H9 (cell line): ENCODE measurements at regions not wholly inside any gene's neighbourhood (a gene's known extent, or its start where the extent isn't known, plus 50 kb on each side); places are given as distances from the start of the nearest gene placed in this dataset.

ENCODE experiments used
- DNase-seq: peaks from one replicate; pipeline ENCODE4 v3.0.0-alpha.2; 2017
- H2AFZ ChIP-seq: one replicate; pipeline ENCODE4 v1.6.1; 2013; ENCODE audit warnings: mild to moderate bottlenecking, low read length, control low read depth, moderate library complexity
- H2AK5ac ChIP-seq: 2 replicates; pipeline ENCODE4 v1.6.1; 2013; ENCODE audit warnings: low read length, control low read depth, mixed read lengths; ENCODE audit not compliant: insufficient read length
- H2BK120ac ChIP-seq: one replicate; pipeline ENCODE4 v1.6.1; 2013; ENCODE audit warnings: low read depth, mild to moderate bottlenecking, low read length, control low read depth, inconsistent platforms; ENCODE audit not compliant: poor library complexity, severe bottlenecking
- H2BK12ac ChIP-seq: 2 replicates; pipeline ENCODE4 v1.6.1; 2013; ENCODE audit warnings: low read length, control low read depth, mixed read lengths, low read depth; ENCODE audit not compliant: insufficient read length
- H2BK15ac ChIP-seq: 2 replicates; pipeline ENCODE4 v1.6.1; 2013; ENCODE audit warnings: low read depth, low read length, control low read depth
- H2BK20ac ChIP-seq: one replicate; pipeline ENCODE4 v1.6.1; 2013; ENCODE audit warnings: low read depth, mild to moderate bottlenecking, low read length, control low read depth, inconsistent platforms; ENCODE audit not compliant: poor library complexity, severe bottlenecking
- H2BK5ac ChIP-seq: 2 replicates; pipeline ENCODE4 v1.6.1; 2013; ENCODE audit warnings: low read length, control low read depth, mixed read lengths; ENCODE audit not compliant: insufficient read length
- H3K14ac ChIP-seq: 2 replicates; pipeline ENCODE4 v1.6.1; 2013; ENCODE audit warnings: low read length, control low read depth; ENCODE audit not compliant: insufficient read depth
- H3K18ac ChIP-seq: 2 replicates; pipeline ENCODE4 v1.6.1; 2013; ENCODE audit warnings: low read depth, mild to moderate bottlenecking, mixed read lengths, low read length, control low read depth; ENCODE audit not compliant: insufficient read length
- H3K23ac ChIP-seq: 2 replicates; pipeline ENCODE4 v1.6.1; 2013; ENCODE audit warnings: low read length, control low read depth, mixed read lengths, low read depth; ENCODE audit not compliant: insufficient read length
- H3K23me2 ChIP-seq: 2 replicates; pipeline ENCODE4 v1.6.1; 2013; ENCODE audit warnings: low read depth, mild to moderate bottlenecking, mixed read lengths, low read length, control low read depth; ENCODE audit not compliant: insufficient read length, poor library complexity, severe bottlenecking
- H3K27ac ChIP-seq: 2 replicates; pipeline ENCODE4 v1.5.1; 2013; ENCODE audit warnings: low read length, control low read depth, mixed read lengths, low read depth; ENCODE audit not compliant: insufficient read length
- H3K27me3 ChIP-seq: 2 replicates; pipeline ENCODE4 v1.6.1; 2013; ENCODE audit warnings: low read length, control low read depth, inconsistent platforms; ENCODE audit not compliant: insufficient read depth
- H3K4ac ChIP-seq: 2 replicates; pipeline ENCODE4 v1.6.1; 2013; ENCODE audit warnings: low read depth, mild to moderate bottlenecking, control low read depth, inconsistent platforms, low read length, moderate library complexity
- H3K4me1 ChIP-seq: 2 replicates; pipeline ENCODE4 v1.6.1; 2013; ENCODE audit warnings: low read length, control low read depth, inconsistent platforms; ENCODE audit not compliant: insufficient read depth
- H3K4me2 ChIP-seq: 2 replicates; pipeline ENCODE4 v1.6.1; 2013; ENCODE audit warnings: low read length, control low read depth, mixed read lengths; ENCODE audit not compliant: insufficient read length, insufficient read depth
- H3K56ac ChIP-seq: 2 replicates; pipeline ENCODE4 v1.6.1; 2013; ENCODE audit warnings: low read depth, mild to moderate bottlenecking, mixed read lengths, low read length, control low read depth; ENCODE audit not compliant: insufficient read length
- H3K79me1 ChIP-seq: 2 replicates; pipeline ENCODE4 v1.6.1; 2013; ENCODE audit warnings: low read depth, mild to moderate bottlenecking, moderate library complexity, low read length, control low read depth, inconsistent platforms; ENCODE audit not compliant: insufficient read depth, poor library complexity, severe bottlenecking
- H3K79me2 ChIP-seq: 2 replicates; pipeline ENCODE4 v1.6.1; 2013; ENCODE audit warnings: low read length, control low read depth, inconsistent platforms; ENCODE audit not compliant: insufficient read depth
- H3K9ac ChIP-seq: 2 replicates; pipeline ENCODE4 v1.6.1; 2013; ENCODE audit warnings: low read length, control low read depth, mixed read lengths; ENCODE audit not compliant: insufficient read length; ENCODE audit errors: extremely low read depth
- H3K9me3 ChIP-seq: one replicate; pipeline ENCODE4 v1.6.1; 2013; ENCODE audit warnings: low read depth, low read length, inconsistent platforms; ENCODE audit not compliant: control insufficient read depth
- H3T11ph ChIP-seq: one replicate; pipeline ENCODE4 v1.6.1; 2013; ENCODE audit warnings: mild to moderate bottlenecking, low read length, control low read depth, inconsistent platforms
- H4K20me1 ChIP-seq: one replicate; pipeline ENCODE4 v1.6.1; 2013; ENCODE audit not compliant: control insufficient read depth, insufficient read length, insufficient read depth
- H4K5ac ChIP-seq: 2 replicates; pipeline ENCODE4 v1.6.1; 2013; ENCODE audit warnings: low read depth, mild to moderate bottlenecking, mixed read lengths, low read length, control low read depth; ENCODE audit not compliant: insufficient read length
- H4K8ac ChIP-seq: replicated peaks from 2 replicates; pipeline ENCODE4 v1.6.1; 2013; ENCODE audit warnings: low read length, control low read depth, mixed read lengths, low read depth; ENCODE audit not compliant: insufficient read length
- H4K91ac ChIP-seq: 2 replicates; pipeline ENCODE4 v1.6.1; 2013; ENCODE audit warnings: low read depth, mild to moderate bottlenecking, moderate library complexity, mixed read lengths, low read length, control low read depth; ENCODE audit not compliant: insufficient read length
- H3K27ac Mint-ChIP-seq, 3 experiments: 2 replicates in 2 of 3; 3 replicates in 1 of 3; pipeline ENCODE4 v1.8.0; 2020 to 2021; ENCODE audit warnings: mixed read lengths in 3 of 3, mild to moderate bottlenecking in 1 of 3, moderate library complexity in 1 of 3
- H3K27me3 Mint-ChIP-seq: 2 replicates; pipeline ENCODE4 v1.8.0; 2021; ENCODE audit warnings: low read depth, mild to moderate bottlenecking, moderate library complexity, mixed read lengths
- H3K36me3 Mint-ChIP-seq, 3 experiments: 2 replicates in 2 of 3; 3 replicates in 1 of 3; pipeline ENCODE4 v1.8.0; 2020 to 2021; ENCODE audit warnings: low read depth in 3 of 3, mixed read lengths in 3 of 3; ENCODE audit not compliant: insufficient read depth in 1 of 3
- H3K4me1 Mint-ChIP-seq, 2 experiments: 2 replicates each; pipeline ENCODE4 v1.8.0; 2020; ENCODE audit warnings: mixed read lengths in 2 of 2
- H3K4me3 Mint-ChIP-seq, 2 experiments: 2 replicates in 1 of 2; 3 replicates in 1 of 2; pipeline ENCODE4 v1.8.0; 2020 to 2021; ENCODE audit warnings: mild to moderate bottlenecking in 2 of 2, mixed read lengths in 2 of 2, moderate library complexity in 1 of 2
- H3K9me3 Mint-ChIP-seq, 2 experiments: 2 replicates in 1 of 2; 3 replicates in 1 of 2; pipeline ENCODE4 v1.8.0; 2020; ENCODE audit warnings: mild to moderate bottlenecking in 2 of 2, mixed read lengths in 2 of 2, moderate library complexity in 1 of 2
- CTCF ChIP-seq: fragments of 200-600 bp; sonication (generic); conservative IDR thresholded peaks from 3 replicates; pipeline ENCODE4 v1.8.0; 2021; ENCODE audit warnings: antibody characterized with exemption, mild to moderate bottlenecking
- WGBS: extraction: QIAGEN DNeasy Blood & Tissue Kit; methylation state at CpG from one replicate; pipeline ENCODE4 v1.1.7; 2013; ENCODE audit warnings: missing lambda C conversion rate, low lambda C conversion rate, mixed read lengths; ENCODE audit not compliant: insufficient read length; ENCODE audit errors: extremely low coverage; 5-methylcytosine and 5-hydroxymethylcytosine counted together

GRCh38 chr3:102174832-102175374, 259.9 kb upstream of the ZPLD1 start:
- Histone ChIP-seq H3K4me1 (no peaks in the 10 kb centered on the region), H2BK120ac (no peak overlapping the region), H3K4me2 (no peak overlapping the region), H4K8ac (no peak overlapping the region), H3K56ac (no peak overlapping the region), H3K79me2 (no peaks in the 10 kb centered on the region), H3K79me1 (no peaks in the 10 kb centered on the region), H2BK20ac (no peak overlapping the region), H3K9me3 (no peaks in the 10 kb centered on the region), H2BK12ac (no peak overlapping the region), H4K5ac (no peak overlapping the region), H3K27me3 (no peaks in the 10 kb centered on the region), H3K14ac (no peak overlapping the region), H3K23ac (no peak overlapping the region), H3K9ac (no peak overlapping the region), H3K18ac (no peak overlapping the region), H2BK5ac (no peak overlapping the region), H3K23me2 (no peaks in the 10 kb centered on the region), H3T11ph (no peak overlapping the region), H3K27ac (no peak overlapping the region), H4K20me1 (no peaks in the 10 kb centered on the region), H2BK15ac (no peak overlapping the region), H3K4ac (no peak overlapping the region), H2AFZ (no peak overlapping the region), H4K91ac (no peak overlapping the region), H2AK5ac (no peak overlapping the region)
- Mint-ChIP-seq H3K4me1 (peaks cover 0 to 3% of the 10 kb centered on the region in 2 experiments; a peak in 1 of 4 replicates), H3K27ac (no peak overlapping the region), H3K9me3 (no peaks in the 10 kb centered on the region), H3K36me3 (no peaks in the 10 kb centered on the region), H3K27me3 (no peaks in the 10 kb centered on the region), H3K4me3 (no peak overlapping the region)
- no peak for DNase-seq
- no CpG with 5 or more reads among the region's 1 CpG for WGBS
- no peak for TF ChIP-seq CTCF
